CD4-positive, alpha-beta T cell treated with Interleukin-15 for 4 hours (primary cell): ENCODE measurements at regions not wholly inside any gene's neighbourhood (a gene's known extent, or its start where the extent isn't known, plus 50 kb on each side); places are given as distances from the start of the nearest gene placed in this dataset.

ENCODE experiments used
- DNase-seq: peaks from one replicate; pipeline ENCODE4 v3.0.0-alpha.2; 2020; ENCODE audit warnings: low spot score

DNA sequence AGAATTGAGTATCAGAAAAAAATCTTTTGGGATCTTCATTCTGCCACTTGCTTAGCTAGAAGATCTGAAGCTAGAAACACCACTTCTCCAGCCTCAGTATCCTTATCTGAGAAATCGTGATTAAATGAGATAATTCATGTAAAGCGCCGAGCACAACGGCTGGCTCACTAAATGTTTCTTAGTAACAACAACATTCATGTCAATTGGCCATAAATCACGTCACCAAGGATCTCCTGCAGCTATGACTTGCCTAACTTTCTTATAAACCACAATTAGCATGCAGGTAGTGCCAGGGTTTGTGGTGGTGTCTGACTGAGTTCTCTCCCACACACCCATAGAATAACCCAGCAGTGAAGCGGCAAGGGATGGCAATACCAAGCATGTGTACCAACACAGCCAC is 501.3 kb downstream of the EFNB2 start:
- no peak for DNase-seq

DNA sequence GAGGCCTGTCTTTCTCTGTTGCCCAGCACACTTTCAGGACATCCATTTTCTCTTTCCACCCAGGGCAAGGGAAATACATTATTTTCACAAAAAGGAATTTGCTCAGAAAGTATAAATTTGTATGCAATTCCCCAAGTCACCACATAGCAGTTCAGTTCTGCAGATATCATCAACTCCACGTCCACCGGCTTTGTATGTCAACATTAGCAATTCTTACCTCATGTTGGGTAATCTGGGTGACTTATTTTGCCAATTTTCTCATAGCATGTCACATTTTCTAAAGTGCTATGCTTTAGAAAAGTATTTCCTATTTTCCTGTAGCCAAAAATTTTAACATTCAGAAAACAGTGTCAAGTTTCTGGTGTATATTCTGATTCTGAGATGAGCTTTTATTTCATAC is 501.8 kb downstream of the EFNB2 start:
- no peak for DNase-seq

DNA sequence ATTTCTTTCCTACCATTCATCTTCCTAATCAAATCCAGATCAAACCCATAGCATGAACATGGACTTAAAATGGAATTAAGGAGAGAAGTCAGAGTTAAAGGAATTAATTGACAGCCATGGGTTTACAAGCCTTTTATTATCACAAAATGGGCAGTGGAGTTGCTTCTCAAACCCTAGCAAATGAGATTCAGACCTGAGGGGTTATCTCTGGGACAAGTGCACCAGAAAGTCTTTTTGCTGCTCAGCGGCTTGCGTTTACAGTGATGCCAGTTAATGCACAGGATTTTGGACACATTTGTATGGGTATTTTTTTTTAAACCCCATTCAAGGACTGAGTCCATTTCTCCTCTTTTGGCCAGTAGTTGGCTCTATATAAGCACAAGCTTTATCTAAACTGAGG is 503.0 kb downstream of the EFNB2 start:
- DNase-seq, result no peak

DNA sequence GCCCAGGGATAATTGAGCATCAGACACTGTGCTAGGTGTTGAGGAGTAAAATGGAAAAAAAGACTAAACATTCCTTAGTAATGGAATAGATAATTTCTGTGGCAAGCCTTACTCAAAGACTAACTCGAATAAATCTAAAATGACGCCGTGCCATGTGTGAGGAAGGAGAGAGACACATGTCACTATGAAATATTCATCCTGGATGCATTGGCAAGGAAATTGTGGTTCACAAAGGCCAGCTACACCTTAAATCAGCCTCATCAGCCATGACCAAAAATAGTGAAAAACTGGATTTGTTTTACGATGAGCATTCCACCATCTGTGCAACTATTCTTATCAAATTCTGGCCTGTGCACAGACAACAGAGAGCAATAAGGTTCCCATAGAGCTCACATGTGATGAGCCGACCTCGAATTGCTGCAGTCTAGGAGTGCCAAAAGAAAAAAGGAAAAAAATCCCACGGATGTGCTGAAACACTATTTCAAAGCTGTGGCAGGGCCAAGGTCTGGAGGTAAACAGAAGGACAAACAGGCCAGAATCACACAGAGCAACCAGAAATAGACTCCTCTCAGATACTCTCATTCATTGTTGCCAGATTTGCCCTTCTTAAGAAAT is 505.7 kb downstream of the EFNB2 start:
- no peak for DNase-seq

DNA sequence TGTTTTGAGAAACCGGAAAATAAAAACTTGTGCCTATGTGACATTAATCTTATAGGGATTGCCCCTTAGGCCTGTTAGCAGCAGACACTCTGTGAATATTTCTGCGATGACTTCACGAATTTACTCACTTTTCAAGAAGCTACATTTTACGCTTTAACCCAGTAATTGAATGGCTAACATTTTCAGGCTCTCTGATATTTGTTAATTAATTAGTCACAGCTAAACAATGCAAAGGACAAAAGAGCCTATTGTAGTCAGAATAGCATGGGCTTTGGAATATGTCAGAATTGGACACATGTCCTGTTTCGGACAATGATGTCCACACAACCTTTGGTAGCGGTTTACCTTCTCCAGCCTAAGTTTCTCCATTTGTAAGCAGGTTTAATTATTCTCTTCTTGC is 506.6 kb downstream of the EFNB2 start:
- DNase-seq, result no peak

DNA sequence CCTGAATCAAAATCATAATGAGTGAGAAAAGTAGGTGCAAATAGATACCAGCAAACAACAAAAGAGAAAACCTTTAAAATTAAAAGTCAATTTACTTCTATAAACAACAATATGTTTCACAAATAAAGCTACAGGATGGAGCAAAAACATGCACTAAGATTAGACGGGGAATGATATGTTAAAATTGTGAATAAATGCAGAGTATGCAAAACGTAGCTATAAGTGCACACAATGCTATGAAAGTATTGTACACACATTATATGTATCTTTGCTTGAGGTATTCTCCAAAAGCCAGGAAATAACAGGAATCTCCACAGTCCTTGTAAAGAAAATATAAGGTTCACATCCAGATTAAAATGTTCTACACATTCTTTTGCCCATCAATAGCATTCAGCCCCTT is 523.9 kb downstream of the EFNB2 start:
- DNase-seq, result no peak

DNA sequence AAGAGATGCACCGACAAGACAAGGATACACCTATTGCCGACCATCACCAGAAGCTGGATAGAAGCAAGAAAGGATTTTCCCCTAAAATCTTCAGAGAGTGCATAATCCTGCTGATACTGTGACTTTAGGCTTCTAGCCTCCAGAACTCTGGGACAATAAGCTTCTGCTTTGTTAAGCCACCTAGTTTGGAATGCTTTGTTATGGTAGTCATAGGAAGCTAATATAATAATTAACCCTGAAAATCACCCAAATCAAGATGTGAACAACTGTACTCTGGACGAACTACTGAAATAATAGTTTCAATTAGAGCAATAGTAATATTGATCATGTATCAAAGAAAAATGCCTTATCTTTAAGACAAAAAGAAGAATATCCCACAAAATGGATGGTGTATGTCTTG is 524.6 kb downstream of the EFNB2 start:
- DNase-seq, result no peak

DNA sequence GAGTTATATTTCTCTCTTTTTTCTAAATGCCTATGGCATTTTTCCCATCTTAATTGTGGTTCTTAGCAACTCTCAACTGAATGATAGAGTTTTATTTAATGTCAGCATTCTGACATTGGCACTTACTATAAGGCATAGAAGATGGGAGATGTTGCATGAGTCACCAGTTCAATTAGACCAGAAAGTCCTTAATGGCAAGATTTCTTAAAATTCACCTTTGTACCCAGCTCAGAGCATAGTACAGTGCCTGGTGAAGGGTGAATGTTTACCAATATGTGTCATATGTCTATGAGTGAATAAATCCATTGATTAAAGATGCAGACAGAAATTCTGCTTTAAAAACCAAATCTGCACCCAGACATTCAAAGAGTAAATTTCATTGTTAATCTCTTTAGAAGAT is 526.9 kb downstream of the EFNB2 start:
- no peak for DNase-seq

DNA sequence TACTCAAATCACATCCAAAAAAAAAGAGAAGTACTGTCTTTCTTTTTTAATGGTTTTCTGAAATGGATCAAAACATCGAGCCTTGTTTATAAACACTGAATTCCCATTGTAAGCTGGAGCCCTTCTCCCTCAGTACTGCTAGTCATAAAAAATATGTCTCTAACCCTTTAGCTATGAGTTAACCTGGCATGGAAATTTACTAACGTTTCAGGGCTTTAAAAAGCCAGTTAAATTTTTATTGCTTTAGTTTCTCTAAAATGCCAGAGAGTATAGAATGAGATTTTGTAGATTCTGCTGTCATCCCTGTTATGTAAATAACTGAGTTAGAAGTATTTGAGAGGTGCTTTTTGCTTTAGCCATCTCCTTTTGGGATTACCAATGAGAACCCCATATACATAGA is 528.3 kb downstream of the EFNB2 start:
- no peak for DNase-seq

DNA sequence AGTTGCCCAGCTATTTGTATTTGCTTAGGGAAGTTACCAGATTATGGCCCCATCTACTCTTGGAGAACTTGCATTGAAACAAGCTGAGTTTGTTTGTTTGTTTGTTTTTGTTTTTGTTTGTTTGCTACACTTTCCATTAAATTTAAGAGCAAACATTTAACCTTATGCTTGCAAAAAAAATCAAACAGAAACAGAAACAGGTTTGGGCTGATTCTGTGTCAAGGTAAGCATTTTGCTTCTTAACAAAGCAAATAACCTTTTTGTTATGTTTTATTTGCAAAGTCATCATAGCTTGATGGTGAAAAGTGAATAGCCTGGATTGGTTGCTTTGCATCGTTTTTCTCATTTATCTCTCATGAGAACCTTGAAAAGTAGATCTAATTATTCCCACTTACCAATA is 531.8 kb downstream of the EFNB2 start:
- no peak for DNase-seq

DNA sequence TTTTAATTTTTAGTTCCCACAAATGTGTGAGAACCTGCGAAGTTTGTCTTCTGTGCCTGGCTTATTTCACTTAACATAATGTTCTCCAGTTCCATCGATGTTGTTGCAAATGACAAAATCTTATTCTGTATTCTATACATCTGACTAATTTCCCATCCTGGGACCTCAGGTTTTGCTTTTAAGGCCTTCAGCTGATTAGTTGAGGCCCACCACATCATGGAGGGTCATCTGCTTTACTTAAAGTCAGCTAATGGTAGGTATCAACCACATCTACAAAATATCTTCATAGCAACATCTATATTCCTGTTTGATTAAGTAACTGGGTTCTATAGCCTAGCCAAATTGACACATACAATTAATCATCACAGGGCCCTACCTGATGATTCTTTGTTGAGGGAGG is 534.0 kb downstream of the EFNB2 start:
- DNase-seq, result no peak

DNA sequence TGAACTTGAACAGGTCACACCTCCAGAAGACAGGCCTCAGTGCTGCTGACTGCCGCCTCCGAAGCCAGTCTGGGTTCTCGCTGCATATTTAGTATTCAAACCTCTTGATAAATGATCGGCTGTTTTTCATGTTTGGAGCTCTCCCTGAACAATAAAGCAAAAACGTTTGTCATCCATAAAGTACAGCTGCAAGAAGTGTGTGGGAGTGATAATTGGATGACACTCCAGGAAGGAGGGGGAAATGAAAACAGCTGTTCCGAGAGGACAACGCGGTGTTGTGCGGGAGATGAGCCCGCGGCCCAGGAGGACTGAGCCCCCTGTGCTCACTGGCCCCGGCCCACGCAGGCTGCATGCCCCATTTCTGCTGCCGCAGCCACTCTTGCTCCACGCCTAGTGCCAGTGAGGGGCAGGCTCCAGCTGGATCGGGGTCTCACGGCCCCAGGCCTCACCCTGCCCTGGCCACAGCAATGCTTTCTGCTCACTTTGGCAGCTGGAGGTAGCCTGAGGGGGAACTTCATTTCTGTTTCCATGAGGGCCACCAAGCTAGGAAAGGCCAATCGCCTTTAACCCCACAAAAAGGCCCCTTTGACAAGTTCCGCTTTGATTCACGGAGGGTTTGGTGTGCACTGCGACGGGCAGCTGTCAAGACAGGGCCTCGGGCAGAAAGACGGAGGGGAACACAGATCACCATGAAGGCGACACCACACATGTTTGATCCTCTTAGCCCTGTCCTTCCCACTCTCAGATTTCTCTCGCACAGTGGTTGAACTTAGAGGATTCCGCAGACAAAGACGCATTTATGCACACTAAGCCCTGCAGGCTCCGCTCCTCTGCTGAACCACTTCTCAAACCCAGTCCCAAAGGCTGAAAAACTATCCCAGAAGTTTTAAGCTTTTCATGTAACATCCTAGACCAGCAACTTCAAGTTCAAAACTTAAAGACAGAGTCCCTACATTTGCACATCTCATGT is 537.6 kb downstream of the EFNB2 start:
- no peak for DNase-seq

DNA sequence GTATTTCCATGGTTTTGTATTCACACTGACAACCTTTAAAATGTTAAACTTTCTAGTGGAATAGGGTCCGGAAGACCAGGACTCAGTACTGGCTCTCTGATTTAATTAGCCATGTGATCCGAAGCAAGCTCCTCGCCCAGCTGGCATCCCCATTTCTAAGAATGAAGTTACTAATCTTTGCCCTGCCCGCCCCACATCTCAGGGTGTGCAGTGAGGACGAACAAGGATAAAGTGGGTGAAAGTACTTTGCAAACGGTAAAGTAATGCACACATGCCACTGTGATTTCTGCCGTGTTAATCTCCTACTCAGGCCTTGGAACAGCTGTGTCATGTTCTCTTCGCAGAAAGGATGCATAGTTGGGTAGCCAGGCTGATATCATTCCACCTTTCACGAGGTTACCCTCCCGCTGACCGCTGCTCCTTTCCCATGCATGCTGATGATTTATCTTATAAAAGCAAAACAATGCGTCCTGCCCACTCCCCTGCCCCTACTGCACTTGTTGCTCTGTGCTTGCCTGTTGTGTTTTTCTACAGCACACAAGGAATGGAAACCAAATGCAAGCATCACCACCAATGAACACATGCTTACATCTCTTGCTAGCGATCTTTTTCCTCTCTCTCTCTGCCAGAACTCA is 539.0 kb downstream of the EFNB2 start:
- DNase-seq, result no peak

DNA sequence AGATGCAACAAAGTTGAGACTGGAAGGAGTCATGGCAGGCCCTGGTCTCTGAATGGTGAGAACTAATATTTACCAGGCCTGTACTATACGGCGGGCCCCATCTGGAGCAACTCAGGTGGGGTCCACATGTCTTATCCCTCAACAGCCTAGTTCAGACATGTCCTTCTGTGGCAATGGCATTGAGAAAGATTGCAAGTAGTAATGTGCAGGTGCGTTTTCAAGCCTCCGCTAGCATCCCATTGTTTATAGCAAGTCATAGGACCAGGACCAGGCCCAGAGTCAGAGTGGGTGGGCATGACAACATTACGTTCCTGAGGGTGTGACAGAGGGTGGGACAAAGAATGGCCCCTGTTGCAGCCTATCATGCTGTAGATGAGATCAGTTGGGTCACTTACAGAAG is 541.1 kb downstream of the EFNB2 start:
- DNase-seq, result no peak

DNA sequence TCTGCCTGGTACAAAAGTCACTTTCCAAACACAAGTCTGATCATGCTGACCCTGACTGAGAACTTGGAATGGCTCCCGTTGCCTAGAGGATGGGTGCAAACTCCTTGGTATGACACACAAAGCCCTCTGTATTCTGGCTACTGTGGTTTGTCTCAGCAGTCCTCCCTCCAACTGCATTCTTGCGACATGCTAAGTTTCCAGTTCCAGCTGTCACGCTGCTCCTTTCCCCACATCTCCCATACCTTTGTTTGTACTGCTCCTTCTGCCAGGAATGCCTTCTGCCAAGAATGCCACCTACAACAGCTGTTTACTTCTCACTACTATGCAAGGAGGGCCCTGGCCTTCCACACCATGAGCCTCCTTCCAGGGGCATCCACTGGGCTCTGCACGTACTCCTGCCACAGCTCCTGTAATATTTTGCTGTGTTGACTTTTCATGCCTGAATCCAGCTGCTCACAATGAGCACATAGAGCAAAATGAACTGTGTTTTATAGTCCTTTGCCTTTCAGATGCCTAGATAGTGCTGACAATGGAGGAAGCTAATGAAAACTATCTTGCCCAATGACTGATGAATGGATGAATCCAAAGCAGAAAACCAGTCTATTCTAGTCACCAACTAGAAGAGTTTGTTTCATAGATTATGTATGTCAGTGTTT is 543.7 kb downstream of the EFNB2 start:
- no peak for DNase-seq

DNA sequence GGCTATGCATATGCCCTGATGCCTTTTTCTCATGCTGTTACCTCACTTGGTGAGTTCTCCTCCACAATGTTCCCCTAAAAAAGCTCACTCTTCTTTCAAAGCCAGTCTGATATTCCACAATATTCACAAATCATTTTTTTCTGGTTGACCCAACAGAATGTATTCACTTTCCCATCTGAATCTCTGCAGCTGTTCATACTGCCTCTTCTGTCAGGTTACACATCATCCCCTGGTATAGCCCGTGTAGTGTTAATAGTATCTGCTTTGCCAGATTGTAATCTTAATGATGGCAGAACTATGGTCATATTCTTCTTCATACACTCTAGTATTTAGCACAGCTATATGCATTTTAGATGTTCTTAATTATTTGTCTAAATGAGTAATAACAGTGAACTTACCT is 544.3 kb downstream of the EFNB2 start:
- DNase-seq, result no peak

DNA sequence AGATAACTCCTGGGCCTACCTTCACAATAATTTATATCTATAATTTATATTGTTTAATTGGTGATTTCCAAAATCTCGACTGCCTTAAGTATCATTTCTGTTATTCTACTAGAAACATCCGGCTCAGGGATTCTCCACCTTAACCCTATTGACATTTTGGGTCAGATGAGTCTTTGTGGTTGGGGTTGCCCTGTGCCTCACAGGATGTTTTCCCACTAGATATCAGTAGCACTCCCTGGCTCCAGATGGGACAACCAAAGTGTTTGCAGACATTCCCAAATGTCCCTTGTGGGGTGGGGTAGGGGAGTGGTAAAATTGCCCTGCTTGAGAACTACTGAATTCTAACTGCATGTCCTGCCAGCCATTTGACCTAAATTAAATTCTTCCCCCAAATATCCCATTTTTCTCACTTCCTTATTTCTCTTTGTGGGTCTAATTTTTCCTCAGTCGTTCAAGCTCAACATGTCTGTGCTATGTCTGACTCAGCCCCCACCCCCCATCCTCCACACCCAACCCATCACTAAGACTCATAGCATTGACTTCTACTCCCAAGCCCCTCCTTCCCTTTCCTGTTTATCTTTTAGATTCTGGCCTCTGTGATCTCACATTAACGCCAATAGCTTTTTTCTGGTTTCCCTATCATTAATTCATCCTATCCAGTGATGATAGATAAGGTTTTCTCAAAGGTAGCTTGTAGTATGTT is 545.1 kb downstream of the EFNB2 start:
- no peak for DNase-seq

DNA sequence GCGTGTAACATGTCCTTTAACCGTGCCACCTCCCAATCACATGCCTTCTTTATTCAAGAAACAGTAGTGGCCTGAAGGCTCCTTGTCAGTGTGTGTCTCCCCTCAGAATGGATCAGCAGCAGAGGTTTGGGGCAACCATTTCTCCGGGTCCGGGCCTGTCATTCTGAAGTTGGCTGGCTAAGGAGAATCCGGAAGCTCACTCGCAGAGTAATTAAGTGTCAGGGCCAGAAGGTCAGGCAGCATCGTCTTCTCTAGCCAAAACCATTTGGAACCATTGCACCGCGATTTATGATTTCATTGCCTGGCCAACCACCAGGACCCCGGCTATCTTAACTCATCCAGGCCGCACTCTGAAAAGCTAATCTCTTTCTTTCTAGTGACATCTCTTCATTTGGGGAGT is 550.8 kb downstream of the EFNB2 start:
- no peak for DNase-seq

DNA sequence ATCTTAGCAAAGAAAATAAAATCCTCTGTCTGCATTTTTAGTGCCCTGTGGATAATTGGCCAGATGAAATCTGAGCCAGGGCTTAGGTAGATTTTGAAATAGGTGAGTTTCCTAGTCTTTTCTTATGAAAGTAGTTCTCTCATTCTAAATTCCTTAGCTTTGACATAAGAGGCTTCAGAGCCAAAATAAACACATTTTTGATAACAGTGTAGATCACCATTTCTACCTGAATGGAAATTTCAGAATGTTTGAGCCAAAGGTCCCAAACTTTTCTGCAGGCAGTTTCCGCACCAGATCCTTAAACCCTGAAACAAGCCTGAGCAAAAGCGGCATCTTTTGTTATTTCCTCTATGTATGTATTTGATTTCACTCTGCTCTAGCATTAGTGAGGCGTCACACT is 551.2 kb downstream of the EFNB2 start:
- DNase-seq, result no peak

DNA sequence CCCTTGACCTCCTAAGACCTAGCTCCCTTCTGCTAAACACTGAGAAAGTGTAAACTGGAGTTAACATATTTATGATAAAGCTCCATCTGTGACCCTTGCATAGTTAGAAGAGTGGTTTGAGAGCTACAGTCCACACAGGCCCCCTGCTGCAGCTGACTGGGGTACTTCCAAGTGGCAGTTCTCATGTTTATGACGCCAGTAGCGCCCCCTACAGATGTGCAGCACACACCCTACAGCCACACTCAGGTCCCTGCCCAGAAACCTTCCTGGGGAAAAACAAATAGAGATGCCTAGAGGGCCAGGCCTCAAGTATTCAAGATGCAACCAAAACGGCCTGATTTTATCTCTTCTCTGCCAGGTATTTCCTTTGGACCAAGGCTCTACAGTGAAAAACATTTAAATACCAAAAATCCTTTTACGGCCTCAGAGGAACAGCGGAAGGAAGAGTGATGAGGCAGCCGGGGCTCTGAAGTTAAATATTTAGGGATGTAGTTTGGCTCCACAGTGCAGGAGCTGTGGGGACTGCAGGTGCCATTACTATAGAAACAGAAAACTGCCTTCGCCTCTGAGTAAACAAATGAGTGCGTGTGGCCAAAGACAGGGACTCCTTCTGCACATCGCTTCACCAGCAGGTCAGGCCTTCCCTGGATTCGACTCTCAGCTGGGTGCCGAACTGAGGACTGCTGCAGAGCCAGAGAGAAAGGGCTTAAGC is 553.1 kb downstream of the EFNB2 start:
- DNase-seq, result no peak
